GM12872 (cell line): ENCODE measurements at regions not wholly inside any gene's neighbourhood (a gene's known extent, or its start where the extent isn't known, plus 50 kb on each side); places are given as distances from the start of the nearest gene placed in this dataset.
A peak's percentile ranks its signal among the peaks of the same experiment; 100 is the strongest.

Experiments
- TF ChIP-seq, protein P1 (sequence below): IDR thresholded peaks from 3 replicates; pipeline ENCODE4 v1.5.1; 2011; ENCODE audit warnings: low read depth, mild to moderate bottlenecking, low read length, moderate library complexity; ENCODE audit not compliant: insufficient read depth

DNA sequence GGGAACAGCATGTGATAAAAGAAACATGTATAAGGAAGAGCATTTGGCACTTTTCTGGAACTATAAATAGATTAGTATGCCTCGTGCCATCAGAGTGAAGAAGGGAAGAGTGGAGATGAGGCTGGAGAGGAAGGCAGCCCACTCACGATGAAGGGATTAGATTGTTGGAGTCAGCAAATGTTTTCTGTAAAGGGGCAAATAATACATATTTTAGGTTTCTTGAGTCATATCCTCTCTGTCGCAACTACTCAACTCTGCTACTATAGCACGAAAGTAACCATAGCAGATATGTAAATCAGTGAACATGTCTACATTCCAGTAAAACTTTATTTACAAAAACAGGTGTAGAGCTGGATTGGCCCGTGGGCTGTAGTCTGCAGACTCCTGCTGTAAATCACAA lies 147.8 kb downstream of the TENT5C start:
- TF ChIP-seq, protein P1, sequence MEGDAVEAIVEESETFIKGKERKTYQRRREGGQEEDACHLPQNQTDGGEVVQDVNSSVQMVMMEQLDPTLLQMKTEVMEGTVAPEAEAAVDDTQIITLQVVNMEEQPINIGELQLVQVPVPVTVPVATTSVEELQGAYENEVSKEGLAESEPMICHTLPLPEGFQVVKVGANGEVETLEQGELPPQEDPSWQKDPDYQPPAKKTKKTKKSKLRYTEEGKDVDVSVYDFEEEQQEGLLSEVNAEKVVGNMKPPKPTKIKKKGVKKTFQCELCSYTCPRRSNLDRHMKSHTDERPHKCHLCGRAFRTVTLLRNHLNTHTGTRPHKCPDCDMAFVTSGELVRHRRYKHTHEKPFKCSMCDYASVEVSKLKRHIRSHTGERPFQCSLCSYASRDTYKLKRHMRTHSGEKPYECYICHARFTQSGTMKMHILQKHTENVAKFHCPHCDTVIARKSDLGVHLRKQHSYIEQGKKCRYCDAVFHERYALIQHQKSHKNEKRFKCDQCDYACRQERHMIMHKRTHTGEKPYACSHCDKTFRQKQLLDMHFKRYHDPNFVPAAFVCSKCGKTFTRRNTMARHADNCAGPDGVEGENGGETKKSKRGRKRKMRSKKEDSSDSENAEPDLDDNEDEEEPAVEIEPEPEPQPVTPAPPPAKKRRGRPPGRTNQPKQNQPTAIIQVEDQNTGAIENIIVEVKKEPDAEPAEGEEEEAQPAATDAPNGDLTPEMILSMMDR: no peak

DNA sequence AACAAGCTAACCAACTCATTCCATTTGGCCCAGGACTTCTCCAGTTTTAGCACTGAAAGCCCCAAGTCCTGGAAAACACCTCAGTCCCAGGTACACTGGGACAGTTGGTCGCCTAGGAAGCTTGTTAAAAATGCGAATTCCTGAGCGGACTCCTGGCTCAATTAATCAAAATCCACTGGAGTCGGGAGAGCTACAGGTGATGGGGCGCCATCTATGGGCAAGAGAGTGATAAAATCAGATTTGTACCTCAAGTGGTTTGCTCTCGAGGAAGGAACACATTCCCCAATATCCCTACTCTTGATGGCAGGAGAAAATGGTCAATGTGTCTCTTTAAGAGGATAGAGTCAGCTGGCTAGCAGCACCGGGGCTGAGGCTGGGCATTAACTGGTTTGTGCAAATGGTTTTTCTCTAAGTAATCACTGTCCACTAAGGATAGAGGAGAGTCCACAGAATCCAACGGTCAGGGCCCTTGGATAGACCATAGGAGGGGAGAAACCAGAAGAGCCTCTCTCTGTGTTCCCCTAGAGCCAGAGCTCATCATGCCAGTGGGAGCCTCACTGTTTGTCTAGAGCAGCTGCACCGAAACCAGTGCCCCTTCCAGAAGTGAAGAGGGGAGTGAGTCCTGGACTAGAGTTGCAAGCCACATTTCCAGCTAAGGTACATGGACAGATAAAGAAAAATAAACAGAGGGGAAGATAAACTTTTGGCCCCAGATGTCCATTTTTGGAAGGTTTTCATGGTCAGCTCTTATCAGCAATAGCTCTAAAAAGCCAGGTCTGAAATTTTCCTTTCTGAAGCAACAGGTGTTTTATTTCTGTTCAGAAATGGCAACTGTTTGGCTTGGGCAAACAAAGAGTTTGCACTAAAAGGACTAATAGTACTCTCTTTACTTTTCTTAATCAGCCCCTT lies 148.5 kb downstream of the TENT5C start:
- TF ChIP-seq, protein P1: peak; percentile 82

DNA sequence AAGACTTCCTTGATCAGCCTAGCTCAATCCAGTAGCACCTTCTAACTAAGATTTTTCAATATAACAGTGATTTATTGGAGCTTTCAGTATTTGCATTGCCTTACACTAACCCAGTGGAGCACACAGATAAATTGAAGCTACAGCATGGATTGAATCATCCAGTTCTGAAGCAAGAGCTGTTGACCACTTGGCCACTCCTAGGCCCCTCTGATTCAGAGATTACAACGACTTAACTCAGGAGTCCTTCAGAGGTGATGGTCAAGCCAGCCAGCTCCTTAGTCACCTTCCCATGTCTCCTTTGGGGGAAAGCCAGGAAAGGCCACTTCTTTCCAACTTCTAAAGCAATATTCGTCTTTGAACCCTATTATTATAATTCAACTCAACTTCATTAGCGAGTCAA lies 151.8 kb downstream of the TENT5C start:
- TF ChIP-seq, protein P1: no peak

DNA sequence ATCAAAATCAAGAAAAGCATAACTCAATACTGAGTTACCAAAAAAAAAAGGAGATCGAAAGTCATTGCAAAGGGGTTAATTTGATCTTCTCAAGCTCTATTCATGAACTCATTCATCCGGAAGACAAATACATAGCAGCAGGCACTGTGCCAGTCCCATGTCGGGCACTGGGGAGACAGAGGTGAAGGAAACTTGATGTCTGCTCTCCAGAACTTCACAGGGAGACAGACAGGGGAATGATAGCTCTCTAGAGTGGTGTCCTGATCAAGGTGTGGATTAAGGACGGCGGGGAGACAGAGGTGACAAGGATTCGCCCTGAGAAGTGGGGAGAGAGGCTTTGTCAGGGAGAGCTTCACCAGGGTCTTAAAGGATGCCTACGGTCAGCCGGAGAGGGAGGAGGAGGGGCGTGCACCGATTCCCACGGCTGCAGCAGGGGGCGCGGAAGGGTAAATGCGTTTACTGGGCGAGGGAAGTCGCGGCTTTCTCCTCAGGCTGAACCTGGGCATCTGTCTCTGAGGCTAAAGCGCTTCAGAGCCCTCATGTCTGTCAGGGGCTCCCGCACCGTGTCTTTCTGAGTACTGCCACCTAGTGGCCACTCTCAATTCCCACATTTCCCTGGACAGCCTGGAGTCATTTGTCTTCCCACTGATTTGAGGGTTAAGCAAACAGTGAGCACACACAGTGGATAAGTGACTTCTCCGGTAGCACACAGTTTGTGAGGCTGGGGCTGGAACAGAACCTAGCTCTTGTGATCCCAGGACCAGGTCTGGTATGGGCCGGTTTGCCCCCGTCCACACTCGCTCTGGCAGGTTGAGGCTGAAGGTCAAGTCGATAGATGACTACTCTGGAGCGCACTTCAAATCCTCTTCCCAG lies 152.8 kb downstream of the TENT5C start:
- TF ChIP-seq, protein P1: peak; percentile 88

DNA sequence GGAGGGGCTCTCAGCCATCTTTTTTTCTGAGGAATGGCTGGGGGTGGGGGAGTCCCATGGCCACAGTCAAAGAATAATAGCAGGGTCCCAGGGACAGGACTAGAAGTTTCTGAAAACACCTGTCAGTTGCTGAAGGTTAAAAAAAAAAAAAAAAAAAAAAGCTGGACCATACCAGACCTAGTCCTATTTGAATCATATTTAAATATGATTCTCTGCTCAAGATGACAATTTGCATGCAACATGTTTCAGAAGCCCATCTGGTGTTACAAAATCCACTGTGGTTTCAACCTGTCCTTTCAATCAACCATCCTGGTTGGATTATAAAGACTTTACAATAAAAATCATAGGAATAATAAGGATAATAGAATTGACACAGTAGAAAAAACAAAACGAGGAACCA lies 153.7 kb downstream of the TENT5C start:
- TF ChIP-seq, protein P1: no peak

DNA sequence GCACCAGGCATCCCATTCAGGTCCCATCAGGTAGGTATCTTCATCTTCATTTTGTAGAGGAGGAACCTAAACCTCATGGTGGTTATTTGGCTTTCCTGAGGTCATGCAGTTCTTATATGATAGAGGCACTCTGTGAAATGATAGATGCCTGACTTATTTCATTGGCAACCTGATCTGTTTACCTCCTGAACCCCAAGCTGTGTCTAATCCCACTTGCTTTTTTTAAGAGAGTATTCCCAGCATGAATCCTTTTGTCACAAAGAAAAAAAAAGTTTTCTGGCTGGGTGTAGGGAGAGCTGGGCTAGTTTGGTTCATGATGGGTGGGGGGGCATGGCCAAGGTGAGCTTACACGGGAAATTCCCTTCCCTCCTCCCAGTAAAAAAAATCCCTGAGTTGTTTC lies 154.2 kb downstream of the TENT5C start:
- TF ChIP-seq, protein P1: no peak

DNA sequence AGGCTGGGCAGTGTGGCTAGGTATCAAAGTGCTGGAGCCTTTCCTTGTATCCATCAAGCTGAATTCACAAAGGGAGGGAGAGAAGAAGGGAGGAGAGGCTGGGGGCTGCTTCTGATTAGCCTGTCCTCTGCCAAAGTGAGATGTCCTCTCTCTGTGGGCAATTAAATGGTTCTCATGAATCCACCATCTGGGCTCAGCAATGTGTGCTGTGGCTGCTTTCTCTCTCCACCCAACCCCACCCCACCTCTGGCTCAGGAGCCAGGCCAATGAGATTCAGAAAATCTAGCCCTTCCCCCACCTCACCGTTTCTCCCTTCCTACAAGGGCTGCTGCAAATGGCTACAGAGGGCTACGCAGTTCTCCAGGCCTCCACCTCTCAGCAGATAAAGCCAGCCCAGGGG lies 154.6 kb downstream of the TENT5C start:
- TF ChIP-seq, protein P1: no peak
